ENCODE measurements at regions not wholly inside any gene's neighbourhood (a gene's known extent, or its start where the extent isn't known, plus 50 kb on each side); places are given as distances from the start of the nearest gene placed in this dataset.

DNA sequence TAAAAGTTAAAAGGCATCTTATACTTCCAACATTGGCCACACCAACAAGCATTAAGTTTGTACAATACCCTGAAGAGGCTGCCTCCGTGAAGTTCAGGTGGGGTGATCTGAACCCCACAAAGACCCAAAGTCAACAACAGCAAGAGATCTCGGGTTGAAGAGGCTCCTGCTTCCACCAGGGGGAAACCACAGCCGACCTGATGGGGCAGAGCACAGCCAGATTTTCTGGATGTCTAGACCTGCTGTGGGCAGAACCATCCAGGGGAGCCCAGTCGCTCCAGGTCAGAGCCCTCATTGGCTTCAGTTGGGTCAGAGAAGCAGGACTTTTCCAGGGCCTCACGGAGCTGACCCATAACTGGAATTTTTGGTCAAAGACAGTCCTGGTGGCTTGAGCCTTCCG lies 66.5 kb upstream of the ACKR3 start:
- Mint-ChIP-seq H3K4me1 (ENCODE audit: low read depth, unreplicated experiment) (no peaks in the 10 kb centered on the region), H3K36me3 (ENCODE audit: insufficient read depth, unreplicated experiment) (no peaks in the 10 kb centered on the region), H3K9me3 (ENCODE audit: low read depth, unreplicated experiment) (peaks cover 6% of the 10 kb centered on the region), H3K27me3 (ENCODE audit: unreplicated experiment) (peaks cover 53% of the 10 kb centered on the region), H3K27ac (ENCODE audit: unreplicated experiment) (no peak overlapping the region), H3K4me3 (ENCODE audit: low read depth, unreplicated experiment) (no peak overlapping the region)
- CTCF ChIA-PET: interaction anchor here (0.7 kb wide), 1 partner anchor 51 kb away, joined by 9 read pairs; no protein-coding TSS in a partner anchor
- intact Hi-C loops (cut with micrococcal nuclease; ENCODE audit: unreplicated experiment): no loop called here
- BruUV-seq (replicated peaks): no TSS peak
- no peak for DNase-seq
- TF ChIP-seq, protein P1, sequence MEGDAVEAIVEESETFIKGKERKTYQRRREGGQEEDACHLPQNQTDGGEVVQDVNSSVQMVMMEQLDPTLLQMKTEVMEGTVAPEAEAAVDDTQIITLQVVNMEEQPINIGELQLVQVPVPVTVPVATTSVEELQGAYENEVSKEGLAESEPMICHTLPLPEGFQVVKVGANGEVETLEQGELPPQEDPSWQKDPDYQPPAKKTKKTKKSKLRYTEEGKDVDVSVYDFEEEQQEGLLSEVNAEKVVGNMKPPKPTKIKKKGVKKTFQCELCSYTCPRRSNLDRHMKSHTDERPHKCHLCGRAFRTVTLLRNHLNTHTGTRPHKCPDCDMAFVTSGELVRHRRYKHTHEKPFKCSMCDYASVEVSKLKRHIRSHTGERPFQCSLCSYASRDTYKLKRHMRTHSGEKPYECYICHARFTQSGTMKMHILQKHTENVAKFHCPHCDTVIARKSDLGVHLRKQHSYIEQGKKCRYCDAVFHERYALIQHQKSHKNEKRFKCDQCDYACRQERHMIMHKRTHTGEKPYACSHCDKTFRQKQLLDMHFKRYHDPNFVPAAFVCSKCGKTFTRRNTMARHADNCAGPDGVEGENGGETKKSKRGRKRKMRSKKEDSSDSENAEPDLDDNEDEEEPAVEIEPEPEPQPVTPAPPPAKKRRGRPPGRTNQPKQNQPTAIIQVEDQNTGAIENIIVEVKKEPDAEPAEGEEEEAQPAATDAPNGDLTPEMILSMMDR (IDR thresholded peaks at IDR 0.05; ENCODE audit: unreplicated experiment): no peak

DNA sequence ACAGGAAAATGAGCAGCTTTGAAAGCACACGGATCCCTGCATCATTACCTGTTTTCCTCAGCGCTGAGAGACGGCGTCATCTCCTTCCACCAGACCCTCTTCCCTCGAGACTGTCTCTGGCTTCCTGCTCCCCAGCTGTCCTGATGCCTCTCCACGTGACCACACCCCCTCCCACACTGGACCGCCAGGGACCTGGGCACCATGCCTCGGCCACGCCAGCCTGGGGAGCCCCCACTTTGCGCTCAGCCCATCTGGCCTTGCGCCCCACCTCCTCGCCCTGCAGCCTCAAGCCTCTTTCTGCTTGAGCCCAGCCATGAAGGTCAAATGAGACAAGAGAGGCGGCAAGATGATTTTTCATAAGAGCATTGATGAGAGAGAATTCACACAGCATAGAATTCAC lies 66.0 kb upstream of the ACKR3 start:
- Mint-ChIP-seq H3K27me3 (ENCODE audit: unreplicated experiment) (peaks cover 58% of the 10 kb centered on the region), H3K4me1 (ENCODE audit: low read depth, unreplicated experiment) (no peaks in the 10 kb centered on the region), H3K9me3 (ENCODE audit: low read depth, unreplicated experiment) (peaks cover 6% of the 10 kb centered on the region), H3K36me3 (ENCODE audit: insufficient read depth, unreplicated experiment) (no peaks in the 10 kb centered on the region), H3K27ac (ENCODE audit: unreplicated experiment) (no peak overlapping the region), H3K4me3 (ENCODE audit: low read depth, unreplicated experiment) (no peak overlapping the region)
- no TSS peak for BruUV-seq (replicated peaks)
- TF ChIP-seq, protein P1 (IDR thresholded peaks at IDR 0.05; ENCODE audit: unreplicated experiment): no peak
- intact Hi-C loops (cut with micrococcal nuclease; ENCODE audit: unreplicated experiment): no loop called here
- CTCF ChIA-PET: no interaction called here
- no peak for DNase-seq

DNA sequence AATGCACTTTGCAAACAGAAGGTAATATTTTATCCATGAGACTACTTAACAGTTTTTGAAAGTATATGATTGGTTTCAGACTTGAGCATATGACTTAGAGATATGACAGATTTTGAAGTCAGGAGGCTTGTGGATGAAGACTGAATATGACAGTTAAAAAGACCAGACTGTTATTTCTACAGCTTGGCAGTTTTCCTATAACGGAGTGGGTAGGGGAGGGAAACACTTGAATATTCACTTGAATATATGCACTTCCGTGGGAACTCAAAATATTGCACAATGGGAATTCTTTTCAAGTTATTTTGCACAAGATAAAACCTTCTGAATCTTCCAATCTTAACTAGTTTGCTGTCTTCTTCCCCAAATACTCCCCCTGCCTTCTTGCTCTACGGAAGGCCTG lies 64.6 kb upstream of the ACKR3 start:
- Mint-ChIP-seq H3K9me3 (ENCODE audit: low read depth, unreplicated experiment) (peaks cover 6% of the 10 kb centered on the region), H3K36me3 (ENCODE audit: insufficient read depth, unreplicated experiment) (no peaks in the 10 kb centered on the region), H3K27me3 (ENCODE audit: unreplicated experiment) (peaks cover 52% of the 10 kb centered on the region), H3K27ac (ENCODE audit: unreplicated experiment) (no peak overlapping the region), H3K4me3 (ENCODE audit: low read depth, unreplicated experiment) (no peak overlapping the region), H3K4me1 (ENCODE audit: low read depth, unreplicated experiment) (no peaks in the 10 kb centered on the region)
- DNase-seq: no peak
- TF ChIP-seq, protein P1 (IDR thresholded peaks at IDR 0.05; ENCODE audit: unreplicated experiment): no peak
- CTCF ChIA-PET: no interaction called here
- intact Hi-C loops (cut with micrococcal nuclease; ENCODE audit: unreplicated experiment): no loop called here
- BruUV-seq (replicated peaks): no TSS peak

DNA sequence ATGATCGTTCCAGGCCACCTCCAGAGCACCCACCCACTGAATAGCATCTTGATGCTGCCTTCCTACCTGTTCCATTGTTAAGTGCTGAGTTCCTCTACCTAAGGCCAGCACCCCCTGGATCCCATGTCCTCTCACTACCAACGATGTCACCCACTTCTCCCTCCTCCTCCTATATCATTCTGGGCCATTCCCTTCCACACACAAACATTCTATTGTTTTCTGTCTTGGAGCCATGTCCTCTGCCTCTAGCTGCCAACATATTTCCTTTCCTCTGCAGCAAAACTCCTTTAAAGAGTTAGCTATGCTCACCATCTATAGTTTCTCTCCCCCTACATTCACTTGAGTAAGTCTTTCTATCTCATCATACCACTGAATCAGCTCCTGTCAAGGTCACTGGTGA lies 64.0 kb upstream of the ACKR3 start:
- TF ChIP-seq, protein P1 (IDR thresholded peaks at IDR 0.05; ENCODE audit: unreplicated experiment): no peak
- intact Hi-C loops (cut with micrococcal nuclease; ENCODE audit: unreplicated experiment): no loop called here

More for the DNA sequence above, 64.0 kb upstream of the ACKR3 start:
- H3K4me1 Mint-ChIP-seq (ENCODE audit: low read depth, unreplicated experiment): no peaks in the 10 kb centered on the region
- CTCF ChIA-PET: no interaction called here
- peaks cover 6% of the 10 kb centered on the region for H3K9me3 Mint-ChIP-seq (ENCODE audit: low read depth, unreplicated experiment)
- no peaks in the 10 kb centered on the region for H3K36me3 Mint-ChIP-seq (ENCODE audit: insufficient read depth, unreplicated experiment)
- BruUV-seq (replicated peaks): no TSS peak
- no peak for DNase-seq
- no peak overlapping the region for H3K27ac Mint-ChIP-seq (ENCODE audit: unreplicated experiment)
- peaks cover 48% of the 10 kb centered on the region for H3K27me3 Mint-ChIP-seq (ENCODE audit: unreplicated experiment)
- no peak overlapping the region for H3K4me3 Mint-ChIP-seq (ENCODE audit: low read depth, unreplicated experiment)

Data from Calu3 (cell line).